ENCODE measurements at regions not wholly inside any gene's neighbourhood (a gene's known extent, or its start where the extent isn't known, plus 50 kb on each side); places are given as distances from the start of the nearest gene placed in this dataset.
A peak's percentile ranks its signal among the peaks of the same experiment; 100 is the strongest.

GRCh38 chr6:224350-224749 is 67.9 kb upstream of the DUSP22 start:
- DNase-seq = no peak
- peaks cover 9 to 60% (median 36%) of the 10 kb centered on the region in 6 donors for H3K4me1 ChIP-seq
- TF ChIP-seq POLR2A (IDR thresholded peaks at IDR 0.05) = no peak
- no peak for TF ChIP-seq CTCF (IDR thresholded peaks at IDR 0.05 in 8 of 11, conservative IDR thresholded peaks at IDR 0.05 in 3 of 11)
- no peak for TF ChIP-seq POLR2AphosphoS5 (IDR thresholded peaks at IDR 0.05)
- H3K27me3 ChIP-seq (replicated peaks in 1 of 7) = no peaks in the 10 kb centered on the region
- WGBS, 5 donors = 96 to 98% (median 96%) methylated on average over 13 of the region's 13 CpGs
- no peaks in the 10 kb centered on the region for H3K9me3 ChIP-seq
- H3K36me3 ChIP-seq = no peaks in the 10 kb centered on the region
- intact Hi-C loops (cut with DNase I; ENCODE audit: low total_unique reads) = no loop called here
- H3K4me3 ChIP-seq = no peak overlapping the region
- H3K27ac ChIP-seq = no peak overlapping the region

- Histone ChIP-seq H3K9me3 (no peaks in the 10 kb centered on the region), H3K27ac (peak overlapping the region in 3 of 8 donors; percentile 21 to 44 (median 43)), H3K36me3 (no peaks in the 10 kb centered on the region), H3K4me1 (peaks cover 6 to 51% (median 27%) of the 10 kb centered on the region in 6 donors), H3K27me3 (replicated peaks in 1 of 7) (no peaks in the 10 kb centered on the region), H3K4me3 (peak overlapping the region in 1 of 8 donors; percentile 34)
- TF ChIP-seq POLR2A (IDR thresholded peaks at IDR 0.05) (no peak), POLR2AphosphoS5 (IDR thresholded peaks at IDR 0.05) (no peak), CTCF (IDR thresholded peaks at IDR 0.05 in 8 of 11, conservative IDR thresholded peaks at IDR 0.05 in 3 of 11) (no peak)
- intact Hi-C loops (cut with DNase I; ENCODE audit: low total_unique reads) = no loop called here
- 6 to 41% (median 27%) methylated on average over 18 to 20 of the region's 20 CpGs for WGBS, 5 donors
- DNase-seq = no peak
Measured at GRCh38 chr6:225121-225721, 67.1 kb upstream of the DUSP22 start.

- no peaks in the 10 kb centered on the region for H3K9me3 ChIP-seq
- H3K4me3 ChIP-seq = no peak overlapping the region
- intact Hi-C loops (cut with DNase I; ENCODE audit: low total_unique reads) = no loop called here
- H3K27ac ChIP-seq = peak overlapping the region in 1 of 8 donors; percentile 21
- no peak for DNase-seq
- WGBS, 5 donors = 75 to 88% (median 85%) methylated on average over 16 to 17 of the region's 17 CpGs
- TF ChIP-seq POLR2AphosphoS5 (IDR thresholded peaks at IDR 0.05) = no peak
- TF ChIP-seq CTCF (IDR thresholded peaks at IDR 0.05 in 8 of 11, conservative IDR thresholded peaks at IDR 0.05 in 3 of 11) = no peak
- no peak for TF ChIP-seq POLR2A (IDR thresholded peaks at IDR 0.05)
- no peaks in the 10 kb centered on the region for H3K36me3 ChIP-seq
- H3K27me3 ChIP-seq (replicated peaks in 1 of 7) = no peaks in the 10 kb centered on the region
- peaks cover 6 to 44% (median 21%) of the 10 kb centered on the region in 6 donors for H3K4me1 ChIP-seq
Measured at GRCh38 chr6:225907-226306, 66.4 kb upstream of the DUSP22 start.

GRCh38 chr6:226516-227073 is 65.7 kb upstream of the DUSP22 start:
- Histone ChIP-seq H3K4me1 (peaks cover 6 to 37% (median 16%) of the 10 kb centered on the region in 6 donors), H3K36me3 (no peaks in the 10 kb centered on the region), H3K27me3 (replicated peaks in 1 of 7) (no peaks in the 10 kb centered on the region), H3K9me3 (no peaks in the 10 kb centered on the region), H3K4me3 (no peak overlapping the region), H3K27ac (no peak overlapping the region)
- WGBS, 5 donors = 85 to 99% (median 94%) methylated on average over 6 of the region's 6 CpGs
- intact Hi-C loops (cut with DNase I; ENCODE audit: low total_unique reads) = no loop called here
- TF ChIP-seq CTCF (IDR thresholded peaks at IDR 0.05 in 8 of 11, conservative IDR thresholded peaks at IDR 0.05 in 3 of 11) (no peak), POLR2A (IDR thresholded peaks at IDR 0.05) (no peak), POLR2AphosphoS5 (IDR thresholded peaks at IDR 0.05) (no peak)
- DNase-seq = no peak
